ENCODE measurements at regions not wholly inside any gene's neighbourhood (a gene's known extent, or its start where the extent isn't known, plus 50 kb on each side); places are given as distances from the start of the nearest gene placed in this dataset.

DNA sequence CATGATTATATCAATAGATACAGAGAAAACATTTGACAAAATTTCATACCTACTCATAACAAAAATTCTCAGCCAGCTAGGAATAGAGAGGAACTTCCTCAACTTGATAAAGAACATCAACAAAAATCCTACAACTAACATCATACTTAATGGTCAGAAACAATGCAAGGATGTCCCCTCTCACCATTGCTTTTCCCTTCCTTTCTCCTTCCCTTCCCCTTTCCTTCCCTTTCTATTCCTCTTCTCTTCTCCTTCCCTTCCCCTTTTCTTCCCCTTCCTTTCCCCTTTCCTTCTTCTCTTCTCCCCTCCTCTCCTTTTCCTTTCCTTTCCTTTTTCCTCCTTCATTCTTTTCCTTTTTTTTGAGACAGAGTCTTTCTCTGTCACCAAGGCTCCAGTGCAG, 418.3 kb upstream of the B3GAT1 start:
- intact Hi-C loops (cut with micrococcal nuclease; ENCODE audit: unreplicated experiment) (no loop called here), in situ Hi-C loops (cut with HindIII; ENCODE audit: extremely low pct_ligation_motif_present, low pct_unique_long_range_greater_than_20kb) (no loop called here)
- H3K36me3 ChIP-seq (replicated peaks in 1 of 2; ENCODE audit: control insufficient read depth in 1 of 2, insufficient read depth in 2 of 2, low read length in 2 of 2): no peaks in the 10 kb centered on the region
- no TSS peak for BruUV-seq (replicated peaks)
- no peak for DNase-seq (ENCODE audit: low spot score)
- ChIA-PET CTCF (ENCODE audit: low intra/inter-chr PET ratio, low total read pairs) (no interaction called here), POLR2A (no interaction called here)
- H3K4me1 ChIP-seq (ENCODE audit: insufficient read depth, low read length): no peaks in the 10 kb centered on the region
- ATAC-seq: no peak
- H3K27ac ChIP-seq (ENCODE audit: extremely low read length, insufficient read depth, low read length): no peak overlapping the region
- no peaks in the 10 kb centered on the region; a peak in 1 of 5 replicates for H3K27me3 ChIP-seq (ENCODE audit: control insufficient read depth in 1 of 2, insufficient read depth in 2 of 2, low read length in 2 of 2)
- no peaks in the 10 kb centered on the region for H3K79me2 ChIP-seq (ENCODE audit: insufficient read depth, low read length)
- no peaks in the 10 kb centered on the region; the same call in 1 of the 2 replicates for H3K9me3 ChIP-seq (ENCODE audit: low read length)
- H3K9ac ChIP-seq (ENCODE audit: insufficient read depth, low read depth, low read length): no peak overlapping the region
- no peak overlapping the region for H3K4me3 ChIP-seq (replicated peaks in 1 of 3; ENCODE audit: insufficient read depth in 1 of 3, low read depth in 2 of 3, low read length in 3 of 3)
- no peaks in the 10 kb centered on the region for H4K20me1 ChIP-seq (ENCODE audit: insufficient read depth, low read length)
- FAIRE-seq: no peak
- no peak overlapping the region for H2AFZ ChIP-seq (ENCODE audit: low read length)
- H3K4me2 ChIP-seq (ENCODE audit: low read depth, low read length): no peak overlapping the region
- TF ChIP-seq, protein P1, sequence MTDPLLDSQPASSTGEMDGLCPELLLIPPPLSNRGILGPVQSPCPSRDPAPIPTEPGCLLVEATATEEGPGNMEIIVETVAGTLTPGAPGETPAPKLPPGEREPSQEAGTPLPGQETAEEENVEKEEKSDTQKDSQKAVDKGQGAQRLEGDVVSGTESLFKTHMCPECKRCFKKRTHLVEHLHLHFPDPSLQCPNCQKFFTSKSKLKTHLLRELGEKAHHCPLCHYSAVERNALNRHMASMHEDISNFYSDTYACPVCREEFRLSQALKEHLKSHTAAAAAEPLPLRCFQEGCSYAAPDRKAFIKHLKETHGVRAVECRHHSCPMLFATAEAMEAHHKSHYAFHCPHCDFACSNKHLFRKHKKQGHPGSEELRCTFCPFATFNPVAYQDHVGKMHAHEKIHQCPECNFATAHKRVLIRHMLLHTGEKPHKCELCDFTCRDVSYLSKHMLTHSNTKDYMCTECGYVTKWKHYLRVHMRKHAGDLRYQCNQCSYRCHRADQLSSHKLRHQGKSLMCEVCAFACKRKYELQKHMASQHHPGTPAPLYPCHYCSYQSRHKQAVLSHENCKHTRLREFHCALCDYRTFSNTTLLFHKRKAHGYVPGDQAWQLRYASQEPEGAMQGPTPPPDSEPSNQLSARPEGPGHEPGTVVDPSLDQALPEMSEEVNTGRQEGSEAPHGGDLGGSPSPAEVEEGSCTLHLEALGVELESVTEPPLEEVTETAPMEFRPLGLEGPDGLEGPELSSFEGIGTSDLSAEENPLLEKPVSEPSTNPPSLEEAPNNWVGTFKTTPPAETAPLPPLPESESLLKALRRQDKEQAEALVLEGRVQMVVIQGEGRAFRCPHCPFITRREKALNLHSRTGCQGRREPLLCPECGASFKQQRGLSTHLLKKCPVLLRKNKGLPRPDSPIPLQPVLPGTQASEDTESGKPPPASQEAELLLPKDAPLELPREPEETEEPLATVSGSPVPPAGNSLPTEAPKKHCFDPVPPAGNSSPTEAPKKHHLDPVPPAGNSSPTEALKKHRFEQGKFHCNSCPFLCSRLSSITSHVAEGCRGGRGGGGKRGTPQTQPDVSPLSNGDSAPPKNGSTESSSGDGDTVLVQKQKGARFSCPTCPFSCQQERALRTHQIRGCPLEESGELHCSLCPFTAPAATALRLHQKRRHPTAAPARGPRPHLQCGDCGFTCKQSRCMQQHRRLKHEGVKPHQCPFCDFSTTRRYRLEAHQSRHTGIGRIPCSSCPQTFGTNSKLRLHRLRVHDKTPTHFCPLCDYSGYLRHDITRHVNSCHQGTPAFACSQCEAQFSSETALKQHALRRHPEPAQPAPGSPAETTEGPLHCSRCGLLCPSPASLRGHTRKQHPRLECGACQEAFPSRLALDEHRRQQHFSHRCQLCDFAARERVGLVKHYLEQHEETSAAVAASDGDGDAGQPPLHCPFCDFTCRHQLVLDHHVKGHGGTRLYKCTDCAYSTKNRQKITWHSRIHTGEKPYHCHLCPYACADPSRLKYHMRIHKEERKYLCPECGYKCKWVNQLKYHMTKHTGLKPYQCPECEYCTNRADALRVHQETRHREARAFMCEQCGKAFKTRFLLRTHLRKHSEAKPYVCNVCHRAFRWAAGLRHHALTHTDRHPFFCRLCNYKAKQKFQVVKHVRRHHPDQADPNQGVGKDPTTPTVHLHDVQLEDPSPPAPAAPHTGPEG (CRISPR knock-in tag; IDR thresholded peaks at IDR 0.05): no peak
- no peak for TF ChIP-seq ASH2L (IDR thresholded peaks at IDR 0.05; ENCODE audit: insufficient read length, low read depth, low read length)
- no peak for TF ChIP-seq SMAD3 (CRISPR knock-in tag; IDR thresholded peaks at IDR 0.05)
- TF ChIP-seq ZNF343 (CRISPR knock-in tag; IDR thresholded peaks at IDR 0.05): no peak
- no peak for TF ChIP-seq XBP1 (CRISPR knock-in tag; IDR thresholded peaks at IDR 0.05)
- no peak for TF ChIP-seq ZNF75D (CRISPR knock-in tag; IDR thresholded peaks at IDR 0.05; ENCODE audit: borderline replicate concordance)
- TF ChIP-seq, protein P2, sequence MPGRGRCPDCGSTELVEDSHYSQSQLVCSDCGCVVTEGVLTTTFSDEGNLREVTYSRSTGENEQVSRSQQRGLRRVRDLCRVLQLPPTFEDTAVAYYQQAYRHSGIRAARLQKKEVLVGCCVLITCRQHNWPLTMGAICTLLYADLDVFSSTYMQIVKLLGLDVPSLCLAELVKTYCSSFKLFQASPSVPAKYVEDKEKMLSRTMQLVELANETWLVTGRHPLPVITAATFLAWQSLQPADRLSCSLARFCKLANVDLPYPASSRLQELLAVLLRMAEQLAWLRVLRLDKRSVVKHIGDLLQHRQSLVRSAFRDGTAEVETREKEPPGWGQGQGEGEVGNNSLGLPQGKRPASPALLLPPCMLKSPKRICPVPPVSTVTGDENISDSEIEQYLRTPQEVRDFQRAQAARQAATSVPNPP (CRISPR knock-in tag; IDR thresholded peaks at IDR 0.05): no peak
- TF ChIP-seq, protein P3, sequence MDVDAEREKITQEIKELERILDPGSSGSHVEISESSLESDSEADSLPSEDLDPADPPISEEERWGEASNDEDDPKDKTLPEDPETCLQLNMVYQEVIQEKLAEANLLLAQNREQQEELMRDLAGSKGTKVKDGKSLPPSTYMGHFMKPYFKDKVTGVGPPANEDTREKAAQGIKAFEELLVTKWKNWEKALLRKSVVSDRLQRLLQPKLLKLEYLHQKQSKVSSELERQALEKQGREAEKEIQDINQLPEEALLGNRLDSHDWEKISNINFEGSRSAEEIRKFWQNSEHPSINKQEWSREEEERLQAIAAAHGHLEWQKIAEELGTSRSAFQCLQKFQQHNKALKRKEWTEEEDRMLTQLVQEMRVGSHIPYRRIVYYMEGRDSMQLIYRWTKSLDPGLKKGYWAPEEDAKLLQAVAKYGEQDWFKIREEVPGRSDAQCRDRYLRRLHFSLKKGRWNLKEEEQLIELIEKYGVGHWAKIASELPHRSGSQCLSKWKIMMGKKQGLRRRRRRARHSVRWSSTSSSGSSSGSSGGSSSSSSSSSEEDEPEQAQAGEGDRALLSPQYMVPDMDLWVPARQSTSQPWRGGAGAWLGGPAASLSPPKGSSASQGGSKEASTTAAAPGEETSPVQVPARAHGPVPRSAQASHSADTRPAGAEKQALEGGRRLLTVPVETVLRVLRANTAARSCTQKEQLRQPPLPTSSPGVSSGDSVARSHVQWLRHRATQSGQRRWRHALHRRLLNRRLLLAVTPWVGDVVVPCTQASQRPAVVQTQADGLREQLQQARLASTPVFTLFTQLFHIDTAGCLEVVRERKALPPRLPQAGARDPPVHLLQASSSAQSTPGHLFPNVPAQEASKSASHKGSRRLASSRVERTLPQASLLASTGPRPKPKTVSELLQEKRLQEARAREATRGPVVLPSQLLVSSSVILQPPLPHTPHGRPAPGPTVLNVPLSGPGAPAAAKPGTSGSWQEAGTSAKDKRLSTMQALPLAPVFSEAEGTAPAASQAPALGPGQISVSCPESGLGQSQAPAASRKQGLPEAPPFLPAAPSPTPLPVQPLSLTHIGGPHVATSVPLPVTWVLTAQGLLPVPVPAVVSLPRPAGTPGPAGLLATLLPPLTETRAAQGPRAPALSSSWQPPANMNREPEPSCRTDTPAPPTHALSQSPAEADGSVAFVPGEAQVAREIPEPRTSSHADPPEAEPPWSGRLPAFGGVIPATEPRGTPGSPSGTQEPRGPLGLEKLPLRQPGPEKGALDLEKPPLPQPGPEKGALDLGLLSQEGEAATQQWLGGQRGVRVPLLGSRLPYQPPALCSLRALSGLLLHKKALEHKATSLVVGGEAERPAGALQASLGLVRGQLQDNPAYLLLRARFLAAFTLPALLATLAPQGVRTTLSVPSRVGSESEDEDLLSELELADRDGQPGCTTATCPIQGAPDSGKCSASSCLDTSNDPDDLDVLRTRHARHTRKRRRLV (CRISPR knock-in tag; IDR thresholded peaks at IDR 0.05): no peak
- no peak for TF ChIP-seq REL (CRISPR knock-in tag; conservative IDR thresholded peaks at IDR 0.05)
- no peak for TF ChIP-seq MAZ (IDR thresholded peaks at IDR 0.05; ENCODE audit: borderline replicate concordance, low read depth, low read length)
- no peak for TF ChIP-seq MAZ (CRISPR knock-in tag; IDR thresholded peaks at IDR 0.05; ENCODE audit: low read depth)
- TF ChIP-seq GTF3A (CRISPR knock-in tag; conservative IDR thresholded peaks at IDR 0.05): no peak
- TF ChIP-seq ZFP36 (IDR thresholded peaks at IDR 0.05; ENCODE audit: borderline replicate concordance, low read depth, low read length, partially characterized antibody): no peak
